MM.1S (cell line): ENCODE measurements at regions not wholly inside any gene's neighbourhood (a gene's known extent, or its start where the extent isn't known, plus 50 kb on each side); places are given as distances from the start of the nearest gene placed in this dataset.

Experiments
- DNase-seq: peaks from one replicate; pipeline ENCODE4 v3.0.0-alpha.2; 2015
- H2AFZ ChIP-seq: fragments of 300-600 bp; sonication (generic); 2 replicates; pipeline ENCODE4 v1.6.0; 2016; ENCODE audit warnings: antibody characterized with exemption, low read length
- H3F3A ChIP-seq: fragments of 300-600 bp; sonication (generic); 2 replicates; pipeline ENCODE4 v1.6.1; 2016; ENCODE audit warnings: mild to moderate bottlenecking, antibody characterized with exemption, low read length, moderate library complexity, mixed read lengths; ENCODE audit not compliant: insufficient read depth
- H3K27ac ChIP-seq: fragments of 300-600 bp; sonication (generic); 2 replicates; pipeline ENCODE4 v1.5.1; 2016; ENCODE audit warnings: mild to moderate bottlenecking, low read length
- H3K27me3 ChIP-seq: fragments of 300-600 bp; sonication (generic); replicated peaks from 2 replicates; pipeline ENCODE4 v1.6.0; 2016; ENCODE audit warnings: low read length; ENCODE audit not compliant: insufficient read depth
- H3K36me3 ChIP-seq: fragments of 300-600 bp; sonication (generic); replicated peaks from 2 replicates; pipeline ENCODE4 v1.6.1; 2016; ENCODE audit warnings: mild to moderate bottlenecking, low read length, mixed read lengths; ENCODE audit not compliant: insufficient read depth
- H3K4me1 ChIP-seq: fragments of 300-600 bp; sonication (generic); 2 replicates; pipeline ENCODE4 v1.6.1; 2016; ENCODE audit warnings: low read length, mixed read lengths
- H3K4me2 ChIP-seq: fragments of 300-600 bp; sonication (generic); 2 replicates; pipeline ENCODE4 v1.6.0; 2016; ENCODE audit warnings: low read depth, low read length
- H3K4me3 ChIP-seq: fragments of 300-600 bp; sonication (generic); 2 replicates; pipeline ENCODE4 v1.5.1; 2016; ENCODE audit warnings: low read length, mixed read lengths
- H3K79me2 ChIP-seq: fragments of 300-600 bp; sonication (generic); 2 replicates; pipeline ENCODE4 v1.6.1; 2016; ENCODE audit warnings: mixed run types, low read length, mixed read lengths
- H3K9ac ChIP-seq: fragments of 300-600 bp; sonication (generic); 2 replicates; pipeline ENCODE4 v1.6.1; 2016; ENCODE audit warnings: low read length, mixed read lengths
- H3K9me2 ChIP-seq: fragments of 300-600 bp; sonication (generic); replicated peaks from 2 replicates; pipeline ENCODE4 v1.6.1; 2016; ENCODE audit warnings: mild to moderate bottlenecking, low read length, mixed read lengths; ENCODE audit not compliant: insufficient read depth
- H3K9me3 ChIP-seq: fragments of 300-600 bp; sonication (generic); replicated peaks from 2 replicates; pipeline ENCODE4 v1.6.1; 2016; ENCODE audit warnings: mild to moderate bottlenecking, low read length, mixed read lengths; ENCODE audit not compliant: insufficient read depth
- H4K20me1 ChIP-seq: fragments of 300-600 bp; sonication (generic); 2 replicates; pipeline ENCODE4 v1.6.1; 2016; ENCODE audit warnings: mild to moderate bottlenecking, low read length, moderate library complexity, mixed read lengths; ENCODE audit not compliant: insufficient read depth
- CTCF ChIP-seq: fragments of 300-600 bp; sonication (generic); IDR thresholded peaks from 2 replicates; pipeline ENCODE4 v1.5.1; 2016; ENCODE audit warnings: antibody characterized with exemption, low read length, mixed read lengths
- EZH2 ChIP-seq: fragments of 300-600 bp; sonication (generic); optimal IDR thresholded peaks from 2 replicates; pipeline ENCODE3; 2017; ENCODE audit warnings: low read depth, mild to moderate bottlenecking, antibody characterized with exemption, low read length, mixed read lengths
- EZH2phosphoT487 ChIP-seq: fragments of 300-600 bp; sonication (generic); IDR thresholded peaks from 2 replicates; pipeline ENCODE4 v1.6.1; 2018; ENCODE audit warnings: antibody characterized with exemption, low read length

- Histone ChIP-seq H4K20me1 (no peaks in the 10 kb centered on the region), H3K9ac (no peak overlapping the region), H3F3A (no peaks in the 10 kb centered on the region), H3K36me3 (no peaks in the 10 kb centered on the region), H3K4me2 (no peak overlapping the region), H3K27me3 (no peaks in the 10 kb centered on the region), H3K27ac (no peak overlapping the region), H2AFZ (no peak overlapping the region), H3K9me3 (no peaks in the 10 kb centered on the region), H3K4me1 (no peaks in the 10 kb centered on the region), H3K79me2 (no peaks in the 10 kb centered on the region), H3K4me3 (no peak overlapping the region), H3K9me2 (no peaks in the 10 kb centered on the region)
- DNase-seq, result no peak
- no peak for TF ChIP-seq EZH2
- no peak for TF ChIP-seq EZH2phosphoT487
- TF ChIP-seq CTCF, result no peak
Observed at GRCh38 chr15:35724626-35725025, 178.7 kb upstream of the DPH6 start.

GRCh38 chr15:35725353-35725752, 179.4 kb upstream of the DPH6 start:
- H3K79me2 ChIP-seq, result no peaks in the 10 kb centered on the region
- no peaks in the 10 kb centered on the region for H4K20me1 ChIP-seq
- H3K4me2 ChIP-seq, result no peak overlapping the region
- H3K9me3 ChIP-seq, result no peaks in the 10 kb centered on the region
- no peaks in the 10 kb centered on the region for H3K9me2 ChIP-seq
- no peak overlapping the region for H3K4me3 ChIP-seq
- no peaks in the 10 kb centered on the region for H3K27me3 ChIP-seq
- no peaks in the 10 kb centered on the region for H3K36me3 ChIP-seq
- H3K27ac ChIP-seq, result no peak overlapping the region
- no peak for DNase-seq
- H3F3A ChIP-seq, result no peaks in the 10 kb centered on the region
- H3K4me1 ChIP-seq, result no peaks in the 10 kb centered on the region
- no peak overlapping the region for H3K9ac ChIP-seq
- H2AFZ ChIP-seq, result no peak overlapping the region
- no peak for TF ChIP-seq EZH2phosphoT487
- TF ChIP-seq CTCF, result no peak
- no peak for TF ChIP-seq EZH2

GRCh38 chr15:35727627-35728026, 181.7 kb upstream of the DPH6 start:
- no peaks in the 10 kb centered on the region for H3K9me3 ChIP-seq
- no peaks in the 10 kb centered on the region for H3F3A ChIP-seq
- no peaks in the 10 kb centered on the region for H3K27me3 ChIP-seq
- H3K4me2 ChIP-seq, result no peak overlapping the region
- no peak overlapping the region for H3K27ac ChIP-seq
- no peak overlapping the region for H2AFZ ChIP-seq
- no peaks in the 10 kb centered on the region for H3K79me2 ChIP-seq
- H3K36me3 ChIP-seq, result no peaks in the 10 kb centered on the region
- no peak overlapping the region for H3K4me3 ChIP-seq
- H3K4me1 ChIP-seq, result no peaks in the 10 kb centered on the region
- no peak overlapping the region for H3K9ac ChIP-seq
- no peaks in the 10 kb centered on the region for H3K9me2 ChIP-seq
- no peak for DNase-seq
- no peaks in the 10 kb centered on the region for H4K20me1 ChIP-seq
- TF ChIP-seq CTCF, result no peak
- TF ChIP-seq EZH2, result no peak
- TF ChIP-seq EZH2phosphoT487, result no peak
